Stimulated activated CD8-positive, alpha-beta memory T cell treated with anti-CD3 and anti-CD28 coated beads, Interleukin-7, amount 100 ng/mL, for 1 hour (primary cell): ENCODE measurements at regions not wholly inside any gene's neighbourhood (a gene's known extent, or its start where the extent isn't known, plus 50 kb on each side); places are given as distances from the start of the nearest gene placed in this dataset.

Source experiments
- DNase-seq, 2 donors: peaks; one replicate each; pipeline ENCODE4 v3.0.0-alpha.2; 2020; ENCODE audit warnings: low read depth in 2 of 2

DNA sequence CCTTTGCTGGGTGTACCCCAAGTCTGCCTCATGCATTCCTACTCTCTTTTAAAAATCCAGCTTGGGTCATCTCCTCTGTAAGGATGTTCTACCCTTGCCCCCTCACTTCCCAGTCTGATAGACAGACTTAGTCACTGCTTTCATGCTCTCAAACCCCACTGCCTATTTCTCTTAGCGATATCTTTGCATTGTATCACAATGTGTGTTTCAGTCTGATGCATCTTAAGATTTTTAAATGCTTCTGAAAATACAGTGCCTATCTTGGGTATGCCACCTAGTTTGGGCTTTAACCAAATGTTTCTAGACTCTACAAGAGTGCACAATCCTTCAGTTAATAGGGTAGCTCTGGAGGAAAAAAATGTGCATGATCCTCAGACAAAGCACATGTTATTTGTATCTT, 97.8 kb downstream of the SNX18 start:
- DNase-seq: no peak

DNA sequence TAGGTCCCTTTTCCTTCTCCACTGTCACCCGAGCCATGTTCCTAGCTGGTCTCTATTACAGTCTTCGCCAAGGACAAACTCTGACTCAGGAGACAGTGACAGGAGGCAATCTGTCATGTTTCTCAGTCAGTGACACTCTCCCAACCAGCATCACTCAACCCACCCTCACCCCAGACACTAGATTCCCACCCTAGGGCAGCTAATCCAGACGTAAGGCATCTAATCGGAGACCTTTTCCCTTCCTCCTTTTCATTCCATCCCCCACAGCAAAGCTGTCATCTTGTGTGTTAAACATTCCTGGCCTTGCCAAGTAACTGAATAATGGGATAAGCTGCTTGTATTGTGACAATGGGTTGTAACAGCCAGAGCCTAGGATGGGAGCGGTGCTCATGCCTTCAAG, 95.2 kb downstream of the SNX18 start:
- DNase-seq: no peak

DNA sequence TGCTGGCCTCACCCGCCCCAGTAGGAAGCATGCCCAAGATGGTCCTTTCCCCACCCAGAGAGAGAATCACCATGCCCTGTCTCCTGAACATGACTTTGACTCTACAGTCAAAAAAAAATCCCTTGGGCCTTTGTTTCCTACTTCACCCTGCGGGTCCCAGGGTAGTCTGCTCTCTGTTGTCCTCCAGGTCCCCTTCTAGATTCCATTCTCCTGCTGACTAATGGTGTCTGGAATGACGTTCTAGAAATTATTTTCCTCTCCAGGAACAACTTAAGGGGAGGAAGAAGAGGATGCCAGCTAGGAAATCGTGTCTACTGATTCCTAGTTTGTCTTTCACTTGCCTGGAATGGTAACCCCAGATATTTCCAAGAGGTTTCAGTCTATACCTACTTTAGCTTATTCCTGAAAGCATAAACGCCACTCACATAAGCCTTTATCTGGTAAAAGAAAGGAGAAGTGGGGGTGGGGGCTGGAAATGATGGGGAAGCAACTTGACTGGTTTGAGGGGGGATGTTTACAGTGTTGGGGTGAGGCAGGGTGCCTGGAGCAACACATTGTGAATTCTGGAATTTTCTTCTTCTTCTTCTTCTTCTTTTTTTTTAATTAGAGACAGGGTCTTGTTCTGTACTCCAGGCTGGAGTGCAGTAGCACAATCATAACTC, 93.9 kb downstream of the SNX18 start:
- DNase-seq: no peak

DNA sequence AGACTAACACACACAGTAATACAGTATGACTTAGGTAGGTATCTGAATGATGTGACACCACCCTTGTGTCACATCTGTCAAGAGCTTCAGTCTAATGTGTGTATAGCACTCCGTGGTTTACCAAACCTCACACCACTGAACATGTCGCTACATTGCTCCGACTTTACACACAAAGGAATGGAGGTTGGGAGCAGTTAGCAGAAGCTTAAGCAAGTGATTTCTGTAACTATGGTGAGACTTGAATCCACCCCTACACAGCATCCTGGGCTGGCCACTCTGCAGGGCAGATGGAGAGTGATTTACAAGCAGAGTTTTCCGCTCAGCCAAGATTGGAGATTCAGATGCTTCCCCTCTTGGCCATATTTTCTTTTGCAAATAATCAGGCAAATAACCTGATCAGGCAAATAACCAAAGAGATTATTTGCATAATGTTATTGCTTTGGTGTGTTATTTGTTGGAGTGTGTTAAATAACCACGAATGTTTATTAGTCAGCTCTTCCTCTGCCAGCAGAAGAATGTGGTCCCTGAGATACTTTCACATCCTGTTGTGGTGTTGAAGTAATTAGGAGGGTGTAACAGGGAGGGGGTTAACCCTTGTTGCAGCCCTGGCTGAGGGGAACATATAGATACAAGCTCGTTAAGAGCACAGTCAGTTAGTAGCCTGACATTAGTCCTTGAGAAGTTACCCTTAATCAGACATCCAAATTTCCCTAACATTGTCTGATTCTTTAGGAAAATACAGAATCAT, 92.8 kb downstream of the SNX18 start:
- no peak for DNase-seq

DNA sequence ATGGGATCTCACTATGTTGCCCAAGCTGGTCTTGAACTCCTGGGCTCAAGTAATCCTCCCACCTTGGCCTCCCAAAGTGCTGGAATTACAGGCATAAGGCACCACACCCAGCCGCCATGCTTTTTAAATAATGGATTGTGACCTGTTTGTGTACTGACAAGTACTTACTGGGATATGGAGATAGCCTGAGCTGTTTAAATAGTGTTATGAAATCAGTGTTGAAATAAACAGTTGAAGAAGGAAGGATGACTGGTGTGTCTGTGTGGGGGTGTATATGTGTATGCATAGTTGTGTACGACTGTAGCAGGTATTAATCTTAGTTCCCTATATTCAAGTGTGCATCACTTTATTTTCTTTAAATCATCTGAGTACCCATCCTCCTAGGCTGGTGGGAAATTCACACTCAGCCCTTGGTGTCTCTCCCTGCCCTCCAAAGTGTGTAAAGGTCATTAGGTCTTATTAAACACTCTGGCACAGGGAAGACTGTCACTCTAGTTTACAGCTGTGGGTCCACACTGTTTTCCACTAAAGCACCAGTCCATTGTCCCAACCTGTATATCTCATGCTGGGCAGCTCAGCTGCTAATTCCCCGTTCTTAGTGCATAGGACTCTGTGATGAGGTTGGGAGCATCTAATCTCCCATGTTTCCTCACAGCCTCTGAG, 91.0 kb downstream of the SNX18 start:
- no peak for DNase-seq

DNA sequence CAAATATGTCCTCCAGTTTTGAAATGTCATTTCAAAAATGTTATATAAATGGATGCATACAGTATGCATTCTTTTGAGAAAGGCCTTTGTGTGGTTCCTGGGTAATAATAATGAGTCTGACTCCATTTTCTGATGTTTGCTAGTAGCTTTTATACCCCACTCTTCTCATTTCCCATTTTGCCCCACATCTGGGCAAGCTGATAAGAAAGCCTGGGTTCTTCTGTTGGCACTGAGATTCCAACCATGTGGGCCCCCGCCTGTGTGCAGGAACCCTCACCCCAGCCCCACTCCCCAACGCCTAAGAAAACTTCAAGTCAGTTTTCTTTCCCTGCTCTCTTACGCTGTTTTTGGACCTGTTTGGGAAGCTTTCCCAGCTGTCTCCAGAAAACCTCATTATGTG, 89.4 kb downstream of the SNX18 start:
- no peak for DNase-seq

DNA sequence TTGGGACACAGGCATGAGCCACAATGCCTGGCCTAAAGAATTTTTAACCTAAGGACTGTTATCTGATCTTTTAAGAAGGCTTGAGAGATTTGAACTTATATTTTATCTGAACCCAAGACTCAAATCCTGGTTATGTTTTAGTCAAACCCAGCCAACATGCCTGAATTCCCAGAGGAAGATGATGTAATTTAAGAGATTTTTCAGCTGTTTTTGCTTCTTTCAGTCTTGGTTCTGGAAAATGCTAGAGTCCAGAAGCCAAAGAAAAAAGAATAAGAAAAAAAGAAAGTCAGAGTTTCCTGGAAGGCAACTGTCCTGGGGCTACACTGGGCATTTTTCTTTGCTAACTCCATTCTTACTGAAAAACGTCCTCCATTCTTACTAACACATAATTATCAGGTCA, 85.8 kb downstream of the SNX18 start:
- DNase-seq: no peak

DNA sequence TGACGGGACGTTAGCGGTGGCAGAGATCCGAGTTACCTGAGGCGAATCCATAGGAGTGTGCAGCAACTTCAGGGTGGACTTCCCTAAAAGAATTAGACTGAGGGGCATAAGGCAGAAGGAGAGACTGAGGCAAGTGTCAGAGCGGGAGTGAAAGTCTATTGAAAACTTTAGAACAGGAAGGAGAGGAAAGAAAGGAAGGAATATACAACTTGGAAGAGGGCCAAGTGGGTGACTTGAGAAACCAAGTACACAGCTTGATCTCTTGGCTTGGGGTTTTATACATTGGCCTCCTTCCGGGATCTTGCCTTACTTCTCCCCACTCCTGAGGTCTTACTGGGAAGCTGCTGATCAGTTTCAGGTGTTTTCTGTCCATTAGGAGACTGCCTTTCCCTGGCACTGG, 84.9 kb downstream of the SNX18 start:
- no peak for DNase-seq

DNA sequence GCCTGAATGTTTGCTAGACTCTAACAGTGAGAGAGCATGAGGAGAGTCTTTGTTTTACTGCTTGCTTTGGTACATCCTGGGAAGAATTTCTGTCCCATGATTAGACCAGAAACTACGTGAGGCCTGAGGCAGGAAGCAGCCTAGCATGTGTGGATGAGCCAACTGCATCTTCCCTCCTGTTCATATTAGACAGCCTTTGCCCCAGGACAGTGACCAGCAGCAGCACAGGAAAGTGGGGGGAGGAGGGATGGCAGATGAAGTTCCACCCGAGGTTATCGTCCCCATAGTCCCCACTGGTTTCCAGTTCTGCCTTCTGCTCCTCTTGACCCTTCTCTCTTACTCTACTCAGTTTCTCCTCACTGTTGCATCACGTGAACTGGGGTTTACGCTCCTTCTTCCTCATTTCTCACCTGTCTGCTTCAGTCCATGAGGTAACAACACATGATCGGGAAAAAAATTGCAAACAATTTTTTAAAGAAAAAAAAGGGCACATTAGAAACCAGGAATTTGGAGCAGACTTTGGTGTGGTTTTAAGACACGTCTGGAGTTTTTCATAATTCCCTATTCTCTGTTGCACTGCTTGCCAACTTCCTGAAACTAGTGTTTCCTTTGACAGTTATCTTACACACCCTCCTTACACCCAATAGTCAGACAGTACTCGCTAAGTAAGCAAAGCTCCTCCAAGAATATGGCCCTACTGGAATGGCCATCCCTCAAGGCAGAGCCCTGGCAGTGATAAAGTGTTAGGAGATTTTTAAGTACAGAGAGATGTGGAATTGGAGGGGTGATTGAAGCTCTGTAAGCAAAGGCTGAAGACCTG, 84.1 kb downstream of the SNX18 start:
- no peak for DNase-seq
